ENCODE measurements at regions not wholly inside any gene's neighbourhood (a gene's known extent, or its start where the extent isn't known, plus 50 kb on each side); places are given as distances from the start of the nearest gene placed in this dataset.

DNA sequence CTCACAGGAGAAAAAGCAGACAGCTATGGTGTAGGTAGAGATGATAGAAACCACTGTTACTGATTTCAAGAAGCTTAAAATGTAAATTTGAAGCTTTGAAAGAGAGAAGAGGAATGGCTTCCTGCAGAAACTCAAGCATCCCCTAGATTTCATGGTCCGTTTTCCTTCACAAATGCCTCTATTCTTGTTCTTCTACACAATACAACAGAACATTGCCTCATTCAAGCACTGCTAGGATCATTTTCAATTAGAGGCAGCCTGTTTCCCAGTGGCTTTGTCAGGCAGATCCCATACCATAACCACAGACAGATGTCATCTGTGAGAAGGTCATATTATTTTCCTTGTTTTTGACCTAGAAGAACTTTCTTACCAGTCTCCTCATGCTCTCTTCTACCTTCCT is 77.9 kb upstream of the SPRED1 start:
- CTCF ChIA-PET: no interaction called here
- H3K4me1 Mint-ChIP-seq: no peaks in the 10 kb centered on the region
- no peak for DNase-seq
- no peaks in the 10 kb centered on the region for H3K9me3 Mint-ChIP-seq
- H3K27me3 Mint-ChIP-seq: no peaks in the 10 kb centered on the region
- H3K36me3 Mint-ChIP-seq: no peaks in the 10 kb centered on the region
- no peak overlapping the region for H3K27ac Mint-ChIP-seq
- no peak overlapping the region for H3K4me3 Mint-ChIP-seq

DNA sequence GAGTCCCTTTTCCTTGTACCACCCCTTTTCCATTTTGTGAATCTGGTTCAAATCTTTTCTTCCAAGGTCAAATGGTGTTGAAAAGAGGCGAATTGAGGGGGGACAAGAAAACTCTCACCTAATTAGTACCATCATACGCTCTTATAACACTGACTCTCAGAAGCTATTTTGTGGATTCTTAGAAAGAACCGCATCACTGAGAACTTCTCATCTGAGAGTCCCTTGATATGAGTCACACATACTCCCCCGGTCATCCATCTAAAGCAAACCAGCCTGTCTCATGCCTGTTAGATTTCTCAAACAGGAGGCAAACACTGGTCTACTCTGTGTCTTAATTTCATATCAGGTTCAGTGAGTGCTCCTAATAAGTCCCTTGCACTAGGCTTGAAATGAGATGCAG is 76.5 kb upstream of the SPRED1 start:
- Mint-ChIP-seq H3K4me3 (no peak overlapping the region), H3K4me1 (no peaks in the 10 kb centered on the region), H3K27me3 (no peaks in the 10 kb centered on the region), H3K27ac (no peak overlapping the region), H3K36me3 (no peaks in the 10 kb centered on the region), H3K9me3 (no peaks in the 10 kb centered on the region)
- CTCF ChIA-PET: no interaction called here
- no peak for DNase-seq

DNA sequence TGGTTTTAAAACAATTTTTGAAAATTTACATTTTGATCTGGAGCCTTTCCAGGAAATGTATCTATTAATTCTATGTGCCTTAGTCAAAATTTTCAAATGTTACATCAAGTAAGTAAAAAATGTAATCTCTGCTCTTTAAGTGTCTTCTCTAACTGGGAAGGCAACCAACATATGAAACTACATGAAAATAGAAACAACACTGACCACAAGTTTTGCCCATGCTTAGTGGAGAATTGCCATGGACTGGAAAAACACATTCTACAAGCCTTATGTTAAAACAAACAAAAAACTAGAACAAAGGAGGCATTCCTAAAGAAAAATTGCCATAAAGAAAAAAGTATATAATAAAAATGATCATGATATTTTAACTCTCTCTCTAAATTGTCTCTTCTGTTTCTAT is 75.9 kb upstream of the SPRED1 start:
- H3K4me3 Mint-ChIP-seq: no peak overlapping the region

DNA sequence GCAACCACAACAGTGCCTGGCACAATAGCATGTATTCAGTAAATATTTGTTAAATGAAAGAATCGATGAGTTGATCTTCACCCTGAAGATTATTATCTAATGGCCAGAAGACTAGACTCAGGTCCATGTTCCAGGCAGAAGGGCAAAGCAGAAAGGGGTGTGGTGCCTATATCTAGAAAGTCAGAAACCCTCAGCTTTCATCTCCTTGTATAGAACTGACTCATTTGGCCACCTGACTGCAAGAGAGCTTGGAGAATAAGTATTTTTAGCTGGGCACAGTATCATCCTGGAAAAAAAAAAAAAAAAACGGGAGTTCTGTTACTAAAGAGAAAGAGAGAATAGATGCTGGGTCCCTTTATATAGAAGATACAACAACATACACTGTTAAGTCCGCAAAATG is 69.7 kb upstream of the SPRED1 start:
- Mint-ChIP-seq H3K27ac (no peak overlapping the region), H3K27me3 (no peaks in the 10 kb centered on the region), H3K4me1 (no peaks in the 10 kb centered on the region), H3K9me3 (no peaks in the 10 kb centered on the region), H3K4me3 (no peak overlapping the region), H3K36me3 (no peaks in the 10 kb centered on the region)
- no peak for DNase-seq
- CTCF ChIA-PET: no interaction called here

More for the DNA sequence above, 75.9 kb upstream of the SPRED1 start:
- Mint-ChIP-seq H3K36me3 (no peaks in the 10 kb centered on the region), H3K27me3 (no peaks in the 10 kb centered on the region), H3K9me3 (no peaks in the 10 kb centered on the region), H3K4me1 (no peaks in the 10 kb centered on the region), H3K27ac (no peak overlapping the region)
- CTCF ChIA-PET: no interaction called here
- DNase-seq: no peak

DNA sequence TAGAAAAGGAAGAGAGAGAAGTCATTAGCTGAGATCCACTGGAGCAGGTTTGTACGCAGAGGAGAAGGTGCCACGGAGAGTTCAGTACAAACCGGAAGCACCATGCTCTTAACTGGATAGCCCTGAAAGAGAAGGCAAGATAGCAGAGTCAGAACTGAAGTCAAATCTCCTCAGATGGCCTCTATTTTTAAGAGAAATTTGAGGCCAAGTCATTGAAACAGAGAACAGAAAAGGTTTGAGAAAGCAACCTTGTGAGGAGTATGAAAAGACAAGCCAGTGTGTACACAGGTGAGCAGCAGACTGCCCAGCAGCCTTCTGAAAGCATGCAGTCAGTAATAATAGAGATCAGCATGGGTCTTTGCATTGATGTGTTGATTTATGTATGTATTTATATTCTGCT is 66.1 kb upstream of the SPRED1 start:
- CTCF ChIA-PET: no interaction called here
- H3K4me3 Mint-ChIP-seq: no peak overlapping the region
- no peaks in the 10 kb centered on the region for H3K4me1 Mint-ChIP-seq
- peaks cover 4% of the 10 kb centered on the region for H3K27me3 Mint-ChIP-seq
- no peak overlapping the region for H3K27ac Mint-ChIP-seq
- H3K9me3 Mint-ChIP-seq: no peaks in the 10 kb centered on the region
- no peak for DNase-seq
- no peaks in the 10 kb centered on the region for H3K36me3 Mint-ChIP-seq

DNA sequence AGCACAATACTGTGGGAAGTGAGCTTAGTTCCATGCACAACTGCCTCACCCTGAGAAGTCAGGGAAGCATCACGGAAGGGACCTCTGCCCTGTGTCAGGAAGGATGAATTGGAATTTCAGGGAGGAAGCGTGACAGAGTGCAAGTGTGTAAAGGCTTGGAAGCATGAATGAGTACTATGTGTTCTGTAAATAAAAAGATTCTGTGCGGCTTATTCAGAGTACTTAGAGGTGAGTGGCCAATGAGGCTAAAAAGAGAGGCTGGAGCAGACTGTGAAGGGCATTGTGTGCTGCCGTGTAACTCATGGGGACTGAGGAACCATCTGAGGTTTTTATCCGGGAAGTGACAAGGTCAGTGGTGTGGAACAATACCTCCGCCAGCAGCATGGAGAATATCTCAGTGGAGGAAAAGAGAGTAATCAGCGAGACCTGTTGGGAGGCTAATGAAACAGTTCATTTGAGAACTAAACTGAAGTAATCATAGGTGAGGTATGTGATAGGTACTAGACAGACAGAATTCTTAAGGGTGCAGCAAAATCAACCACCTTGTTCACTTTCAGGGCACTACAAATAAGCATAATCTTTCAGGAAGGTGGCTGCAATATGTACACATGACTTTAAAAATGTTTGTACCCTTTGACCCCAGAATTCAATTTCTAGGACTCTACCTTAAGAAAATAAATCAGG is 64.9 kb upstream of the SPRED1 start:
- Mint-ChIP-seq H3K9me3 (no peaks in the 10 kb centered on the region), H3K36me3 (no peaks in the 10 kb centered on the region), H3K4me3 (no peak overlapping the region), H3K27ac (no peak overlapping the region), H3K4me1 (no peaks in the 10 kb centered on the region), H3K27me3 (peaks cover 4% of the 10 kb centered on the region)
- DNase-seq: no peak
- CTCF ChIA-PET: no interaction called here

DNA sequence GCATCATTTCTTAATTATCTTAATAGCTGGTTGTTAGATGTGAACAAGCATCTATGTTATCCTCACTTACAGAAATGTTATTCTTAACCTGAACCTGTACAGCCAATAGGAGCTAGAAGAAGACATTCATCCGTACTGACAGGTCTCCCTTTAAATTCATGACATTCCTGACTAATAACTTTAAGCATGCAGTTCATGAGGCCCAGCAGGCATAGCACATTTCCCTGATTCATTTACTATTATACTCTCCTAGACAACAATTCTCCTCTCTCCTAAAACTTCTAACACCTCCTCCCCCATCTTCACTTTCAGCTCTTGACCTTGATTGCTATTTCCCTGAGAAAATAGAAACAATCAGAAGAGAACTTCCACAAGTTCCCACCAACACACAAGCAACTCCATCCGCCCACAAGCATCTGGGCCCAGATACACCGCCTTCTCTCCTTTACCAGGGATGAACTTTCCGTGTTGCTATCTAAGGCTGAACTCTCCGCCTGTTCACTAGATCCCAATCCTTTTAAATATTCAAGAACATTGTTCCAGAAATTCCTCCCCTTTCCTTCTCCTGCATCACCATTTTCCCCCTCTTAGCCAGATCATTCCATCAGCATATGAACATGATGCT is 62.9 kb upstream of the SPRED1 start:
- Mint-ChIP-seq H3K9me3 (no peaks in the 10 kb centered on the region), H3K27me3 (peaks cover 4% of the 10 kb centered on the region), H3K27ac (no peak overlapping the region), H3K4me3 (no peak overlapping the region), H3K36me3 (no peaks in the 10 kb centered on the region), H3K4me1 (no peaks in the 10 kb centered on the region)
- CTCF ChIA-PET: interaction anchor here (0.6 kb wide), 1 partner anchor 108 kb away, joined by 3 read pairs; no protein-coding TSS in a partner anchor
- no peak for DNase-seq

DNA sequence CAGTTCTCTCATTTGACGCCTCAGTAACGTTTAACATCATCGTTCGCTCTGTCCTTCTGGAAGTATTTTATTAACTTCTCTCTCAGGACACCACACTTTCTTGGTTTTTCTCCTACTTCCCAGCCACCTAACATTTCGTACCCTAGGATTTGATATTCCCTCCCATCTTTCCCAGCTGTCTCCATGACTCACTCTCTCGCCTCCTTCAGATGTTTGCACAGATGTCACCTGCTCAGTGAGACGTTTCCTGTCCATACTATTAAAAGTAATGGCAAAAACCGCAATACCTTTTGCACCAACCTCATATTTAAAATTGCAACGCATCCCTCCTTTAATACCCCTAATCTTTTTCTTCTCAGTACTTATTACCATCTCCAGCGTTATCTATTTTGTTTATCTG is 62.1 kb upstream of the SPRED1 start:
- Mint-ChIP-seq H3K36me3 (no peaks in the 10 kb centered on the region), H3K4me1 (no peaks in the 10 kb centered on the region), H3K27me3 (peaks cover 4% of the 10 kb centered on the region), H3K4me3 (no peak overlapping the region), H3K27ac (no peak overlapping the region), H3K9me3 (no peaks in the 10 kb centered on the region)
- DNase-seq: no peak
- CTCF ChIA-PET: no interaction called here

DNA sequence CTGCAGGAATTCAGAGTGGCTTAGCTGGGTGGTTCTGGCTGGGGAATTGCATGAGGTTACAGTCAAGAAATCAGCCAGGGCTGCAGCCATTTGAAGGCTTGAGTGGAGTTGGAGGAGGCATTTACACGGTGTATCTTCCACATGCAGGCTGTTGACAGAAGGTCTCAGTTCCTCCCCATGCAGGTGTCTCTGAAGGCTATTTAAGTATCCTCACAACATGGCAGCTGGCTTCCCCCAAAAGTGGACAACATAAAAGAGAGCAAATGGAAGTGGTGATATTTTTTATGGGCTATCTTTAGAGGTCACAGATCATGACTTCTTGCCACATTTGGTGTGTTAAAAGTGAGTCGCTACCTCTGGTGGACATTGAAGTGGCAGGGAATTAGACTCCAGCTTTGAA is 60.1 kb upstream of the SPRED1 start:
- no peak overlapping the region for H3K4me3 Mint-ChIP-seq
- H3K27me3 Mint-ChIP-seq: peaks cover 4% of the 10 kb centered on the region
- H3K9me3 Mint-ChIP-seq: no peaks in the 10 kb centered on the region
- H3K4me1 Mint-ChIP-seq: no peaks in the 10 kb centered on the region
- H3K27ac Mint-ChIP-seq: no peak overlapping the region
- DNase-seq: no peak
- H3K36me3 Mint-ChIP-seq: no peaks in the 10 kb centered on the region
- CTCF ChIA-PET: no interaction called here

DNA sequence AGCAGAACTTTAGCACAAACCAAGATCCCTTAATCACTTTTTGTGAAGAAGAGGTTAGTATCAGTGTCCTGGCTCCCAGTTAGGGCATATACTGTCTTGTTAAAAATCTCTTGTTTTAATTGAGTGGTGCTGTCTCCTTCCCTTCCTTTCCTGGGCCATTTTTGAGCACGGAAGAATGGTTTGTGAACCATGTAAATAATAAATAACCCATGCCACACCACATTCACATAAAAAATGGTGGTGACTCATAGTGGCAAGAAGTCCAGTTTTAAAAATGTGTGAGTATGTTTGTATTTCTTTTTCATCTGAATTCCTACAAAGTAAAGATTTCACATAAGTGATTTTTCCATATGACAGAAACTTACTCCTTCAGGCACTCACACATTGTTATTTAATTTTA is 59.1 kb upstream of the SPRED1 start:
- DNase-seq: no peak
- Mint-ChIP-seq H3K4me1 (no peaks in the 10 kb centered on the region), H3K4me3 (no peak overlapping the region), H3K27ac (no peak overlapping the region), H3K36me3 (no peaks in the 10 kb centered on the region), H3K27me3 (peaks cover 4% of the 10 kb centered on the region), H3K9me3 (no peaks in the 10 kb centered on the region)
- CTCF ChIA-PET: no interaction called here

DNA sequence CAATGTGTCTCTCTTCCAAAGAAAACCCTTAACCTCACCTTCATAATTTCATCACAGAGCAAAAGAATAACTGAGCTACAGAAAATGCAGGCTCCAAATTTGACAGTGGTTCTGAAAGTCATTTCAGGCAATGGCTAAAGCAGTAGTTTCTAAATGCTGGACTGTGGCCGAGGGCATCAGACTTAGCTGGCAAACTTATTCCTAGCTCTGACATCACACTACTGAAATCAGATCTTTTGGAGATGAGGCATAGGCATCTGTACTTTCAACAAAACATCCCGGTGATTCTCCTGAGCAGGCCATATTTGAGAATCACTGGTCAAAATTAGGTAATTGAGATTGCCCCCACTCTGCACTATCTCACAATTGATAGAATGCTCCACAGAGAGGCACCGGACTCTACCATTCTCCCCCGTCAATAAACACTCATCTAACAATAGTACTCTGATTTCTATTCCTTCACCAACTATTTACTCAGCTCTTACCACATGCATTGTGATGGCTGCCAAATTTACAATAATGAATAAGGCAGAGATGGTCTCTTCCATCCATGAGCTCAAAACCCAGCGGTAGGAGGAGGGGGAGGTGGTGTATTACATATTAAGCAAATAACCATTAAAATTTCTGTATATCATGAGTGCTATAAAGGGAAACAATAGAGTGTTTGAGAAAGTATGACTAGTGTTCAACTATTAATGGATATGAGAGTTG is 57.3 kb upstream of the SPRED1 start:
- CTCF ChIA-PET: no interaction called here
- H3K9me3 Mint-ChIP-seq: no peaks in the 10 kb centered on the region

DNA sequence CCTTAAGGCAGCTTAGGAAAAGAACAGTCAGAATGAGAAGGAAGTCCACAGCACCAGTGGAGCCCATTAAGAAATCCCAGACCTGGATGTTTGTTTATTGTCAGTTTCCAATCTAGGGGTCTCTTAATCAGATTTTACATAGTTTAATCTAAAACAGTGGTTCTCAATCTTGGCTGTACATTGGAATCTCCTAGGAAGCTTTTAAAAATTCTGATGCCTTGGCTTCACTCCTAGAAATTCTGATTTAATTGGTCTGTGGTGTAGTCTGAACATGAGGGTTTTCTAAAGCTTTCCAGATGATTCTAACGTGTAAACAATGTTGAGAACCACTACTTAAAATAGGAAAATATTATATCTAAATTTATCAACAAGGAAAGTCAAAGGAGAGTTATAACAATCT is 56.6 kb upstream of the SPRED1 start:
- Mint-ChIP-seq H3K36me3 (no peaks in the 10 kb centered on the region), H3K4me1 (no peaks in the 10 kb centered on the region), H3K4me3 (no peak overlapping the region), H3K9me3 (no peaks in the 10 kb centered on the region), H3K27ac (no peak overlapping the region), H3K27me3 (no peaks in the 10 kb centered on the region)
- no peak for DNase-seq
- CTCF ChIA-PET: no interaction called here

More for the DNA sequence above, 57.3 kb upstream of the SPRED1 start:
- Mint-ChIP-seq H3K27ac (no peak overlapping the region), H3K27me3 (no peaks in the 10 kb centered on the region), H3K36me3 (no peaks in the 10 kb centered on the region), H3K4me3 (no peak overlapping the region), H3K4me1 (no peaks in the 10 kb centered on the region)
- no peak for DNase-seq

DNA sequence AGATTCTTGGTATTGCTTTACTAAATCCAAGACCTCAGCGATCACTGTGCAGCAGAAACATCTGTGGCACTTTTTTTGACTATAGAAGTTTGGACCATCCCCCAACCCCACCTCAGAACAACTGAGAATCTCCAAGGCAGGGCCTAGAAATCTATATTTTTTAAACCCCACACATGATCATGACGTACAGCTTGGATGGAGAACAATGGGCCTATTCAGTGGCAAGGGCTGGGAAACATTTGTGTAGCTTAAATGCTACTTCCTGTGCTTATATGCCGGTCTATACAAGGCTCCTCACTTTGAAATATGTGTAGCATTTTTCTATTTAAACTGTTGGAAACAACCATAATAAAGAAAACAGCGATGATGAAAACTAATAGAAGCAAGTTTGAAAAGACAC is 55.1 kb upstream of the SPRED1 start:
- Mint-ChIP-seq H3K36me3 (no peaks in the 10 kb centered on the region), H3K27me3 (no peaks in the 10 kb centered on the region), H3K4me1 (no peaks in the 10 kb centered on the region), H3K4me3 (no peak overlapping the region), H3K27ac (no peak overlapping the region), H3K9me3 (no peaks in the 10 kb centered on the region)
- CTCF ChIA-PET: no interaction called here
- DNase-seq: no peak

DNA sequence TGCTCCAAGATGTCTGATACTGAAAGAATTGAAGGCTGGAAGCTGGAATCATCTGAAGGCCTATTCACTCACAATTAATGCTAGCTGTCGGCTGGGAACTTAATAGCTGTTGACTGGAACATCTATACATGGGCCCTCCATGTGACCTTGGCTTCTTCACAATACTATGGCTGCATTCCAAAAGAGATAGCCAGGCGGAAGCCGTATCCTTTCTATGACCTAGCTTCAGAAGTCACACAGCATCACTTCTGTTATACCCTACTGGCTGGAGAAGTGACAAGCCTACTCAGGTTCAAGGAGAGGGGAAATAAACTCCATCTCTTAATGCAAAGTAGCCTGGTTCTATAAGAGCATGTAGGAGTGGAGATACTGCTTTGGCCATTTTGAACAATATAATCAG is 50.9 kb upstream of the SPRED1 start:
- H3K36me3 Mint-ChIP-seq: no peaks in the 10 kb centered on the region
- no peak overlapping the region for H3K27ac Mint-ChIP-seq
- H3K27me3 Mint-ChIP-seq: peaks cover 3% of the 10 kb centered on the region
- no peak for DNase-seq
- H3K4me3 Mint-ChIP-seq: no peak overlapping the region
- H3K4me1 Mint-ChIP-seq: no peaks in the 10 kb centered on the region
- CTCF ChIA-PET: interaction anchor here (1.1 kb wide), 1 partner anchor 20 kb away, joined by 4 read pairs; no protein-coding TSS in a partner anchor
- no peaks in the 10 kb centered on the region for H3K9me3 Mint-ChIP-seq

DNA sequence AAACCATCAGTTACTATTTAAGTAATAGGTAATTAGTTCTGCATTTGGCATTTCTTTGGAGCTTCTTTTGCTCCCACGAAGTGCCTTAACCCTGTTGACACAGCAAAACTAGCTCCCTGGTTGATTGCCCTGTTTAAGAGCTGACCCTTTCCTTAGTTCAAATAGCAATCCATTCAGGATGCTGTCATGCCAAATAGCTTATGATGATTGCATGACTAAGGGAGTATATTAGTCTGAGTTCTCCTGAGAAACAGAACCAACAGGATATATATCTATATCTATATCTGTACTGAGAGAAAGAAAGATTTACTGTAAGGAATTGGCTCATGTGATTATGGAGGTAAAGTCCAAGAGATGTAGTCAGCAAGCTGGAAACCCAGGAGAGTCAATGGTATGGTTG is 50.3 kb upstream of the SPRED1 start:
- Mint-ChIP-seq H3K27ac (no peak overlapping the region), H3K9me3 (no peaks in the 10 kb centered on the region), H3K4me3 (no peak overlapping the region), H3K4me1 (no peaks in the 10 kb centered on the region), H3K36me3 (no peaks in the 10 kb centered on the region), H3K27me3 (peaks cover 8% of the 10 kb centered on the region)
- CTCF ChIA-PET: interaction anchor here (1.1 kb wide), 1 partner anchor 19 kb away, joined by 4 read pairs; no protein-coding TSS in a partner anchor
- no peak for DNase-seq
